GM18520 (cell line): ENCODE measurements at regions not wholly inside any gene's neighbourhood (a gene's known extent, or its start where the extent isn't known, plus 50 kb on each side); places are given as distances from the start of the nearest gene placed in this dataset.
A peak's percentile ranks its signal among the peaks of the same experiment; 100 is the strongest.
"Not testable (repeated sequence)": the region's sequence is repeated elsewhere in the genome, so short reads cannot be mapped to it uniquely, and the experiment has no call there.

Experiments used
- ATAC-seq: cut with Tn5 transposase; IDR thresholded peaks from one replicate; pipeline ENCODE4 v1.9.1; 2021; ENCODE audit not compliant: unreplicated experiment

DNA sequence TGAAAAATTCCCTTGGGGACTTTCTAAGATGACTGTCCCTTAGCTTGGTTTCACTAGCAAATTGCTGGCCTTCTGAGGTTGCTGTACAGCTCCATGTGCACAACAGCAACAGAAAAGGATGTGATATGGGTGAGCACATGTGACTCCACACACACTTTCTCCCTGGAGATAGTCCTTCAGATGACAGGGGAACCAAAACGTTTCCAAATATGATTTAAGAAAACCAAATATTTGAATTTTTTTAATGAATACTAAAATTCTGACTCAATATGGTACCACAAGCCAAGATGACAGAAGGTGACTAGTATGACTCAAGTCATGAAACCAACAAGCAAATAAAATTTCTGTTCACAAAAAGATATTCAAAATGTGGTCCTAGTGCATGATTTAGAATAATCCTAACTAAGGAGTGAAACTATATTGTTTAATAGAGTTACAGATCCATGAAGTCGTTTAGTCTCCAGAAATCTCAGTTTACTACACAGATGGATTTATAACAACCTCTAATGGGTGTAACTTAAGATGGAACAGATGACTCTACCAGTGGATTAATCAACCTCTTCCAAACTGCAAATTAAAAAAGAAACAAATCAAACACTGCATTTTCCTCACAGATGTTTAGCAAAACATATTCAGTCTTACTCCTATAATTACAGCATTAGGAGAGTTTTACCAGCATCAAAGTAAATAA, 144.8 kb upstream of the PIK3R1 start:
- ATAC-seq, result peak; percentile 96

DNA sequence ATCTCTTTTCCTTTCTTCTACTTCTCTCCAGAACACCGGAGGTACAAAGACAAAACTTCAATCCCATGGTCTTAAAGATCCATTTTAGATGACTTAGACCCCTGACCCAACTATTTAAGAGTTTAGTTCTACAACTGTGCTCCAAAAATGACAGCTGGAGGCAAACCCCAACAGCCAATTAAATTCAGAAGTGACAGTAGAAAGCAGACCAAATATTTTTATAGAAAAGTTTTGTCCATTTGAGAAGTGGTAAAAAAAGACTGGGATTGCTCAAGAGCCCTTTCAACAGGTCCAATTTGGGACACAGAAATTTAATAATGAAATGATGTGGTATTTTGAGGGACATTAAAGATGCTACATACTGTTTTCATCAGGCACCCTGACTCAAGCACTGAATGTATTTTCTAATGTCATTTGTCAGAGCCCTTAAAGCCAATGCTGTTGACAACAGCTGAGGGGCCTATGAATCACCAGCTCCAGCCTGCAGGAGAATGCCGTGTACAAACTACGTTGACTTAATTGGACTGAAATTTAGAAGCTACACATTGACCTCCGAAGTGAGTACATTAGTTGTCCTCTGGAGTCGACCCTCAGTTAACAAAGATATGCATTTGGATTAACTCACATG, 147.5 kb upstream of the PIK3R1 start:
- ATAC-seq, result no peak

DNA sequence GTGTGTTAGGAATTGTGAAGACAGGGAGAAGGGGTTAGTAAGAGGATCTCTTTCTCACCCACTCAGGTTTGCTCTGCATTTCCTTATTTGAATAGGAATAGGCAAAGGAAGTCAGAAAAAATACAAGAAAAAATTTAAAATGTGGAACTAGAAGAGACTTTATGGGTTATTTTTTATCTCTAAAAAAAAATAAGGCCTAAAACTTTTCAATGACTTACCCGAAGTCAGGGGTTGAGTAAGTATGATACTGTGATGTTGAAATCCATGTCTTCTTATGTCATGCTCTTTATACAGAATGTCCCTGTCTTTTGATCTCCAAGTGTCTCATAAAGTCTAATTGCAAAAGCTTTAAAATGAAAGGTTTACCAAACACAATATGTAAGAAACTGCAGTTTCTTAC, 148.3 kb upstream of the PIK3R1 start:
- no peak for ATAC-seq

DNA sequence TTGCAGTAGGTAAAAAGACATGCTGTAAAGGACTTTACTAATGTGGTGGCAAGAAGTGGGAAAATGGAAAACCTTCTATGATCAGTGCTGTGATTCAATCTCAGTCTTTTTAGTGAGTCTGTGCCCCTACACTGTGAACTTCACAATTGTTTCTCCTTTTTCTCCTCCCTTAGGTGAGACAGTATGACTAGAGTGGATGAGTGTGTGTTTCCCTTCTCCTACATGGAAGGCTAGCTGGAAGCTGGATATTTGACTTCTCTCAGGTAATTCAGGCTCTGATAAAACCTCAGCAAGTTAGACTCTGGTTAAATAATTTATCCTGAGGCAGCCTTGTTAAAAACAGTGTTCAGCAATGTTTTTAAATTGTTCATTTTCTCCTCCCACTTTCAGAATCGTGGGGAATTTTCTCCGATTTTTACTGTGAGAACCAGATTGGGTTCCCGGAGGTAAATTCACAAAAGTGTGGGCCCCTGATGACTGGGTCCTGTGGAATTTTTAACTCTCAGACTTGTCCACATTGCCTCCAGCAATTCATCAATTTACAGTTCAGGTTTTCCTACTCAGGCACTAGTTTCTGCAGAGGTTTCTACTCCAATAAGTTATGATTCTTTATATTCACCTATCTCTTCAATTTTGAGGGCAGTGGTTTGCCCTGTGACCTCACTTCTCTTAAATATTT, 149.1 kb upstream of the PIK3R1 start:
- ATAC-seq, result no peak

DNA sequence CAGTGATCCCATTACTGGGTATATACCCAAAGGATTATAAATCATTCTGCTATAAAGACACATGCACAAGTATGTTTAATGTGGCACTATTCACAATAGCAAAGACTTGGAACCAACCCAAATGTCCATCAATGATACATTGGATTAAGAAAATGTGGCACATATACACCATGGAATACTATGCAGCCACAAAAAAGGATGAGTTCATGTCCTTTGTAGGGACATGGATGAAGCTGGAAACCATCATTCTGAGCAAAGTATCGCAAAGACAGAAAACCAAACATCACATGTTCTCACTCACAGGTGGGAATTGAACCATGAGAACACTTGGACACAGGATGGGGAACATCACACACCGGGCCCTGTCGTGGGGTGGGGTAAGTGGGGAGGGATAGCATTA, 150.2 kb upstream of the PIK3R1 start:
- not testable (repeated sequence) for ATAC-seq

DNA sequence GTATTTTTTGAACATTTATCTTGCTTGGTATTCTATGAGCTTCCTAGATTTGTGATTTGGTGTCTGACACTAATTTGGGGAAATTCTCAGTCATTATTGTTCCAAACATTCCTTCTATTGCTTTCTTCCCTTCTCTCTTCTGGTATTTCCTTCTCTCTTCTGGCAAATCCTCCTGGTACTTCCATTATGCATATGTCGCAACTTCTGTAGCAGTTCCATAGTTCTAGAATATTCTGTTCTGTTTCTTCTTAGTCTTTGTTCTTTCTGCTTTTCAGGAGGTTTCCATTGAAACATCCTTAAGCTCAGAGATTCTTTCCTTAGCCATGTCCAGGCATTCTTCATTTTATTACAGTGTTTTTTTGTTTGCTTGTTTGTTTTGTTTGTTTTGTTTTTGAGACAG, 155.2 kb upstream of the PIK3R1 start:
- ATAC-seq, result no peak

DNA sequence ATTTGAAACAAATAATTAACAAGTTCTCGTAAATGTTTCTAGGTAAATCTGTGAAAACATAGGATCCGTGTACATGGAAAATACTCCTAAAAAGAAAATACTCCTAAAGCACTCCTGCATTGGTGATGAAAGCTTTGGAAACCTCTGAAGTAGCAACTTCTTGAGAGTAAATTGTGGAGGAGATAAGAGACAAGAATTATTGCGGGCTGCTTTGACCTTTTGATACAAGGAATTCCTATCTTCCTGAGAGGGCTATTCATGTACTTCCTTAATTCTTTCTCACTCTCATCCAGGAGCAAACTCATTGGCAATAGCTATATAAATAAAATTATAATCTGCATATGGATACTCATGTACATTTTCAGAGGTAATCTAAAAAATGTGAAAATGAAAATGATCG, 158.4 kb upstream of the PIK3R1 start:
- no peak for ATAC-seq

DNA sequence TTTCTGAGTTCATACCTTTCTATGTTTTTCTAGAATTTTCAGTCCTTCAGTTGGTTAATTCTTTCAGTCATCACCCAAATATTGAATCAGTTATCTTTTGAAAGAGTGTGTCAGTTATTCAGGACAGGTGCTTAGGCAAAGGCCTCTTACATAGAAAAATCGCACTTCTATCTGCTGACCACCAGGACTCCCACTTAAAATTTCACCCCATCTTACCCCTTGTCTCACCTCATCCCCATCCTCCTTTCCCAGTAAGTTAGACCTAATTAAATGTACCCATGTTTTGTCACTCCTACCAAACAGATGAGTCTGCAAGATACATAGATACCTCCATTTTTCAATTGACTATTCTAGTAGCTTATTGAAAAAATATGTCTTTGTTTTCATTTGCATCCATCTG, 159.9 kb upstream of the PIK3R1 start:
- ATAC-seq, result no peak

DNA sequence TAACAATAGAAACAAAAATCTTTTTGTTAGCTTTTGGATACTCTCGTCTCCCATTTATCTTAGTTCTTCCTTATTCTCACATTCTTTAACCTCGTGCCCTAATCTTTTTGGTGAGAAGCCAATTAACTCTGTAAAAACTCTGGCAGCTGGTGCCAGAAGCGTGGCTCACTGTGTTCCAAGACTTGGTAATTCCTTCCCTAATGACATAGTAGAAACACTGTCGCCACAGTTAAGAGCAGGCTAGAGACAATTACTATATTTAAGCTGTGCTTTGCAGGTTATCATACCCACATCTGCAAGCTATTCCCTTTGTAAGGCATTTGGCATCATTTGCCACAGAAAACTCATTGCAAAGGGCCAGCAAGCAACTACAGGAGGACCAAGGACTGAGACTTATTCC, 160.9 kb upstream of the PIK3R1 start:
- ATAC-seq, result no peak

DNA sequence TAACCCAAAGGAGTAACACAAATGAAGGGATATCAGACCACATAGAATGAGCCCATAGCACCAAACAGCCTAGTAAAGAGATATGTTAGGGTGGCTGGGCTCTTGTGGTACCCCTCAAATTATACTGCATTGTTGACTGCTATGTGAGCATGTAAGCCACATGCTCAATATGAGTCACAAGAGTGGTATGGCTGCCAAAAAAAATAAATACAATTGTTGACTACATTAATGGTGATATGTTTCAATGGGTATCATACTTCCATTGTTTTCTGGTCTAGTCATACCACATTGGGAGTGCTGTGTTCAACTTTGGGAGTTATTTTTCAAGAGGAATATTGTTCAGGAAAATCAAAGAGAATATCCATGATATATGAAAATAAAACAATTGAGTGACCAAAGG, 162.4 kb upstream of the PIK3R1 start:
- no peak for ATAC-seq

DNA sequence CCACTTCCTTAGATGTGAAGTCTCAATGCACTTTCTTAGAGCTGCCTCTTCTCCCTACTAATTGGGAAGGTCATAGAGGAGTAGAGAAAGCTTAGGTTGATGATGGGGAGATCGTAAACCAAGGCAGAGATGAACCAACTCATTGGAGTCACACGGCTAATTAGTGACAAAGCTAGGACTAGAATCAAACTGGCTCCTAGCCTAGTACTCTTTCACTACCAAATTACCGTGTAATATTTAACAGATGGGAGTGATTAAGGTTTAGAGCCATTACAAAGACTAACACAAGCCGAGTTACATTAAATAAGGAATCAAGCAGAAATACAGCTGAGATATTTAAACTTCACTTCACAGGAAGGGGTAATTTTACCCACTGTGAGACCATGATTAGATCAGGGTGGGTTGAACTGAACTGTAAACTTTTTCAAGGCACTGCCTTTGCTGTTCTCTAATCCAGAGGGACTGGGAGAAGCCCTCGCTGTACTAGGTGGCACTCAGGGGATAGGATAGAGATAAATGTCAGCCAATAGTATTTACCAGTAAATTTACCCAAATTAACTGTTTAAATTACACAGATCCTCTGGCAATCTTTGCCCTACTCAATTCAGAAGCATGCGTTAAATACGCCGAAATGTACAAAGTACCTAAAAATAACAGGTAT, 166.4 kb upstream of the PIK3R1 start:
- ATAC-seq, result no peak

DNA sequence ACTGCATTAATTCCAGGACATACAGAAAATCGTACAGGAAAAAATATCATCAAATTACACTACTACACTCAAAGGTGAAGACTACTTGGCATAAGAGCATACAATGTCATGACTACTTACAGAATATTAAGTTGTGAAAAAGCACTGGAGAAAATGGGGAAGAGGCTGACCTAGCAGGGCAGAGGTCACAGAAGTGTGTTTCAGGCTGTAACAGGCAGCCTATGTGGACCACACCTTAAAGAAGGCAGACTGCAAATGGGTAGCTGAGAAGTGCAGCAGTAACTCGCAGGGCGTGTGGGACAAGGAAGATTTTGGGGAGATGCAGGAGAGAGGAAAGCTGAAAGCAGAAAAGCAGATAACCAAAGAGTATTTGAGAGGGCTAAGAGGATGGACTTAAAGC, 167.0 kb upstream of the PIK3R1 start:
- ATAC-seq, result no peak

DNA sequence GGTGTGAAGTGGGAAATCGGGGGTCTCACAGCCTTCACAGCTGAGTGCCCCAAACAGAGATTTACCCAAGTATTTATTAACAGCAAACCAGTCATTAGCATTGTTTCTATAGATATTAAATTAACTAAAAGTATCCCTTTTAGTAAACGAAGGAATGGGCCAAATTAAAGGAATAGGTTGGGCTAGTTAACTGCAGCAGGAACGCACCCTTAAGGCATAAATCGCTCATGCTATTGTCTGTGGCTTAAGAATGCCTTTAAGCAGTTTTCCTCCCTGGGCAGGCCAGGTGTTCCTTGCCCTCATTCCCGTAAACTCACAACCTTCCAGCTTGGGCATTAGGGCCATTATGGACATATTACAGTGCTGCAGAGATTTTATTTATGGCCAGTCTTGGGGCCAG, 167.5 kb upstream of the PIK3R1 start:
- ATAC-seq, result not testable (repeated sequence)

DNA sequence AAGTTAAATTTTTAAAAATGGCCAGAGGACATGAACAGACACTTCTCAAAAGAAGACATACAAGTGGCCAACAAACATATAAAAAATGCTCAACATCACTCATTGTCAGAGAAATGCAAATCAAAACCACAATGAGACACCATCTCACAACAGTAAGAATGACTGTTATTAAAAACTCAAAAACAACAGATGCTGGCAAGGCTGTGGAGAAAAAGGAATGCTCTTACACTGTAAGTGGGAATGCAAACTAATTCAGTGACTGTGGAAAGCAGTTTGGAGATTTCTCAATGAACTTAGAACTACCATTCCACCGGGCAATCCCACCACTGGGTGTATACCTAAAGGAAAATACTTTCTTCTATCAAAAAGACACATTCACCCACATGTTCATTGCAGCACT, 168.5 kb upstream of the PIK3R1 start:
- ATAC-seq, result no peak

DNA sequence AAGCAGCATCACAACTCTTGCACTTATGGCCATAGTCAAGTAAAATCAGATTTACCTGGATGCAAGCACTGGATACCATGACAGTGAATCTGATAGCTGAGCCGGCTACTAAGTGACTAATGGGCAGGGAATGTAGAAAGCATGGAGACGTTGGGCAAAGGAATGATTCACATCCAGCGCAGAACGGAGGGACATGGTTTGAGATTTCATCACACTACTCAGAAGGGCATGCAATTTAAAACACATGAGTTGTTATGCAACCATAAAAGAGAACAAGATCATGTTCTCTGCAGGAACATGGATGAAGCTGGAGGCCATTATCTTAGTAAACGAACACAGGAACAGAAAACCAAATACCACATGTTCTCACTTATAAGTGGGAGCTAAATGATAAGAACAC, 169.1 kb upstream of the PIK3R1 start:
- no peak for ATAC-seq

DNA sequence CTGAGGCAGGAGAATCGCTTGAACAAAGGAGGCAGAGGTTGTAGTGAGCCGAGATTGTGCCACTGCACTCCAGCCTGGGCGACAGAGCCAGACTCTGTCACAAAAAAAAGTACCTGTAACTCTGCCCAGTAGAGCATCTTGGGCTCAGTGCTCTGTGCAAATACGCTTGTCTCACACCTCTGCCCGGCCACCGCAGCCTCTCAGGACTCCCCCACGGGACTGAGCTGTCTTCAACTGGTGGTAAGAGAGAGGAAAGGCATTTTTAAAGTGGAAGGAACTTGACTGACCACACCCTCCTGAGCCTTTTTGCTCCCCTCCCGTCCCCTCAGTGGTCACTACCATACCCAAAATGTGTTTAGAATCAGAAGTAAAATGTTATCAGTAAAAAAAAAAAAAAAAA, 174.3 kb upstream of the PIK3R1 start:
- peak; percentile 97 for ATAC-seq

DNA sequence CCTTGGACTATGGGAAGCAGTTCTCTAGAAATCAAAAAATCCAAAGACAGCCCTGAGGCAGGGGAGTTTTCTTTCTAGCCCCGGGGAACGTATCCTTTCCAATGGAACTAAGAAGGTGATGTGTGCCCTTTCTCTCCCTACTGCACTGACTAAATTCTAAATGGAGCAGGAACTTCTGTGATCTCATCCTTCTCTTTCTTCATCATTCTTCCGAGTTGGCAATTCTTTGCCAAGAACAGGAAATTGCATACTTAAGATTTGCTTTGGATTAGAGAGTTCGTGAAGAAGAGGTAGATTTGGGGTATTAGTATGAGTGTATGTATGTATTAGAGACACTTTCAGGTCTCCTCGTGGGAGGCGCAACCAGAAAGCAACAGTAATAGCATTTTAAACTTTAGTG, 178.0 kb upstream of the PIK3R1 start:
- no peak for ATAC-seq

DNA sequence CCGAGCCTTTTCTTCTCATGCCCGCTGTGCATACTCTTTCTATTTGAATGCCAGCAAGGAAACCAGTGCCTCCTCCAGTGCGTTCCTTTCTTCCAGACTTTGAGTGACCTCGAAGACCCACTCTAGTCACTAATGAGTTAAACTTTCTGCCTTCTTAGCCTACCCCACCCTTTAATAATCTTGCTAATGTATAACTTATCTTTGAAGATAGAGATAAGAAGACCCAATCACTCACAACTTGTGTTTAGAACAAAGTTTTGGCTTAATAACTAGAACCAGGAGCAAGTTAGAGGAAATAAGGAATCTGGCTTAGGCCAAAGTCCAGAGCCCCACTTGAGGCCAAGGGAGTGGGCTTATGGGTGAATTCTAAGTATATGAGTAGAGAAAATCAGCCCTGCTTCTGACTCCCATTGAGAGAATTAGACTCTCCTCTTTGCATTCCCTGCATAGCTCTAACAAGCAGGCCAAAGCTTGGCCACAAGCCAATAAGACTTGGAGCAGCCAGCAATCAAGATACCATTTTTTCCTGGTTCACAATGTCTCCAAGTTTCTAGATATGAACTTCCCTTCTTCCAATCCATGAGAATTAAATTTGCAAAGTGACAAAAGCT, 181.5 kb upstream of the PIK3R1 start:
- ATAC-seq, result no peak

DNA sequence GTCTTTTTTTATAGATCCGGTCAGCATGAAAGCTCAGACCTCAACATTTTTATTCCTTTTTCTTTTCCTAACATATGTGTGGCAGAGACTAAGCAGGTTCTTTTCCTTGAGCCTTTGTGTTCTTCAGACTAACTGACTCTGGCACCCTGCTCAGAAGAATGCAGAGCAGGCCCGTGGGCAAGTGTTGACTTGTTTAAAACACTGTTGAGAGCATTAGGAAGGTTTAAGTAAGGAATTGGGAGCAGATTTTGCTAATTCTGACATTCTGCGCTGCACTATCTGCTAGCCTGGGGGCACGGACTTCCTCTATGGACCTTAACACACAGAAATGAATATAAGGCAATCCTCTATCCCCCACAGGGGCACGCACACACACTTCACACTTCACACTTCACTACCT, 182.5 kb upstream of the PIK3R1 start:
- no peak for ATAC-seq

DNA sequence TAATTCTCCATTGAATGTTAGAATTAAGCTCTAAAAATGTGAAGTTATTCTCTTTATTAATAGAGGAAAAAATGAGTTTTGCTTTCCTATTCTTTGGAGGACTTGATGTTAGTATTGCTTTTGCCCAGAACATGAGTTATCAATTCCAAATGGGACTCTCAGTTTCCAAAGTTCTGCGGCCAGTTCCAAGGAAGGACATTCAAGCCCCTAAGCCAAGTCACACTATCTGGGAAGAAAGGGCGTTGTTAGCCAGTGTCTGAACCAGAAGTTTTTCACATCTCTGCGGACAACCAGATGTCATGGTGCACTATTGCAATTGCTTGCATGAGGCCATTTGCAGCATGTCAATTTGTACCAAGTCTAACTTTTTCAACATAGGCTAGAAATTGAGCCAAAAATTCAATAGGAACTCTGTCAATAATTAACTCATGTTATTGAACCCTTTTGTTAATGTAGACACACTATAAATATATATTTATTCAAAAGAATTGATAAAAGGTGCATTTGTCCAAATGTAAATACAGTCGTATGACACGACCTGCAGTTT, 183.3 kb upstream of the PIK3R1 start:
- no peak for ATAC-seq

DNA sequence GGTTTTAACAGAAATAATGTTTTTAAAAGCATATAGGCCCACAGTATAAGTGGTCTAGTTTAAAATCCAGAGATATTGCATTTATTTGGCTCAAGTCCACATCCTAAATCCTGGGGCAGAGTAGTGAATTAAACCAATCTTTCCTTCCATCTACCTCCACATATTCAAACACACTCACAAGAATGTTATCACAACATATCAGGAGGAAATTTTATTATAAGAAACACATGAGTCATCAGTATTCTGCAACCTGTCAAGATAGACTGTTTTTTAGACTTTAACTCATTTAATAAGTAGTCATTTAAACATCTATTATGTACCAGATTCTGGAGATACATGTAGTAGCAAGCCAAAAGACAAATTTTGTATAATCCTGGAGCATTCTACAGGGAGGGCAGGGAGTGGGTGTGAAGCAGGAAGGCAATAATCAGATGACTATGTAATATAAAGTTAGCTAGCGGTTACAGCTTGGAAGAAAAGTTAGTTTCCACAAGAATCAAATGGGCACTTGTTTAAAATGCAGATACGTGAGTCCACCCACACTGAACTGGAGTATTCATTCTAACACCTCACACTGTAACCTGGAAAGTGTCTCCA, 187.3 kb upstream of the PIK3R1 start:
- ATAC-seq, result no peak
